GM18873 (cell line): ENCODE measurements at regions not wholly inside any gene's neighbourhood (a gene's known extent, or its start where the extent isn't known, plus 50 kb on each side); places are given as distances from the start of the nearest gene placed in this dataset.

ENCODE experiments used
- ATAC-seq: cut with Tn5 transposase; IDR thresholded peaks from one replicate; pipeline ENCODE4 v1.9.1; 2021; ENCODE audit warnings: mild to moderate bottlenecking, moderate library complexity, moderate number of reproducible peaks; ENCODE audit not compliant: unreplicated experiment, low FRiP score

- ATAC-seq, result no peak
These were observed 55.0 kb upstream of the RGS5 start for GRCh38 chr1:163257763-163258162.

GRCh38 chr1:163258181-163258580 is 55.5 kb upstream of the RGS5 start:
- no peak for ATAC-seq

- peak; percentile 58 for ATAC-seq
These were observed 57.7 kb upstream of the NUF2 start for GRCh38 chr1:163263818-163264655.

GRCh38 chr1:163265547-163265946 is 56.2 kb upstream of the NUF2 start:
- no peak for ATAC-seq

- ATAC-seq, result no peak
These were observed 53.8 kb upstream of the NUF2 start for GRCh38 chr1:163267962-163268361.

GRCh38 chr1:163271535-163271934 is 50.2 kb upstream of the NUF2 start:
- ATAC-seq, result no peak
